ENCODE measurements at regions not wholly inside any gene's neighbourhood (a gene's known extent, or its start where the extent isn't known, plus 50 kb on each side); places are given as distances from the start of the nearest gene placed in this dataset.

DNA sequence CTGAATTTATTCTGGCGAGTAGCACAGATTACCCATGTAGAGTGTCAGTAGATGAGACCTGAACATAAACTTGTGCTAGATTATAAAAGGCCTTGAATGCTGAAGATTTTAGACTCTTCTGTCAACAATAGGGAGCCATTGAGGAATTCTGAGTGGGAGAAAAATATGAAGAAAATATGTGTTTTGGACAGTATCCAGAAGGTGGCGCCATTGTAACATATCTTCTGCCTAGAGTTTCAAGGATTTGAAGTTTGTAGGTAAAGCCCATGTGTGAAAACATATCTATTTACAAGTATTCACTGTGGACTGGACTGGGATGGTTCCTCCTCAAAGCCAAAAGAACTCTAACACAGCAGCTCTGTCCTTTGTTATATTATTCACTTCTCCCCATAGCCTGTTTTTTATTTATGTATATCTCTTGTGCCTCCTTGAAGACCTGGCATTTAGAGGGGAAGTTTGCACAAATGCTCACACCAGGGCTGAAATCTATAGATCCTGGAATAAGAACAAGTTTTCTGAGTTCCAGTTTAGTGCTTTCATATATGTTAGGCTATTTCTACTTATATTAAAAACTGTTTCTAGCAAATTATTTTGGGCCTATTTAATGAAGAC is 124.9 kb downstream of the RDH14 start:
- no peaks in the 10 kb centered on the region for H3K36me3 ChIP-seq
- no peak overlapping the region for H3K9ac ChIP-seq (ENCODE audit: low read depth in 2 of 2, low read length in 2 of 2)
- H3K27ac ChIP-seq = no peak overlapping the region
- H3K27me3 ChIP-seq = no peaks in the 10 kb centered on the region
- TF ChIP-seq, protein P1, sequence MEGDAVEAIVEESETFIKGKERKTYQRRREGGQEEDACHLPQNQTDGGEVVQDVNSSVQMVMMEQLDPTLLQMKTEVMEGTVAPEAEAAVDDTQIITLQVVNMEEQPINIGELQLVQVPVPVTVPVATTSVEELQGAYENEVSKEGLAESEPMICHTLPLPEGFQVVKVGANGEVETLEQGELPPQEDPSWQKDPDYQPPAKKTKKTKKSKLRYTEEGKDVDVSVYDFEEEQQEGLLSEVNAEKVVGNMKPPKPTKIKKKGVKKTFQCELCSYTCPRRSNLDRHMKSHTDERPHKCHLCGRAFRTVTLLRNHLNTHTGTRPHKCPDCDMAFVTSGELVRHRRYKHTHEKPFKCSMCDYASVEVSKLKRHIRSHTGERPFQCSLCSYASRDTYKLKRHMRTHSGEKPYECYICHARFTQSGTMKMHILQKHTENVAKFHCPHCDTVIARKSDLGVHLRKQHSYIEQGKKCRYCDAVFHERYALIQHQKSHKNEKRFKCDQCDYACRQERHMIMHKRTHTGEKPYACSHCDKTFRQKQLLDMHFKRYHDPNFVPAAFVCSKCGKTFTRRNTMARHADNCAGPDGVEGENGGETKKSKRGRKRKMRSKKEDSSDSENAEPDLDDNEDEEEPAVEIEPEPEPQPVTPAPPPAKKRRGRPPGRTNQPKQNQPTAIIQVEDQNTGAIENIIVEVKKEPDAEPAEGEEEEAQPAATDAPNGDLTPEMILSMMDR (IDR thresholded peaks at IDR 0.05) = peak; percentile 38
- peak; percentile 42 for DNase-seq
- no peaks in the 10 kb centered on the region for H3K4me1 ChIP-seq
- H3K4me3 ChIP-seq = no peak overlapping the region
- intact Hi-C loops (cut with DNase I) = loop anchor here (10.0 kb wide), 1 partner anchor 1429 kb away; no protein-coding TSS in a partner anchor
- H3K9me3 ChIP-seq = no peaks in the 10 kb centered on the region

GRCh38 chr2:18433872-18434271 is 126.6 kb downstream of the RDH14 start:
- no peak overlapping the region for H3K4me3 ChIP-seq
- H3K9me3 ChIP-seq = no peaks in the 10 kb centered on the region
- no peaks in the 10 kb centered on the region for H3K4me1 ChIP-seq
- H3K9ac ChIP-seq (ENCODE audit: low read depth in 2 of 2, low read length in 2 of 2) = no peak overlapping the region
- H3K27me3 ChIP-seq = no peaks in the 10 kb centered on the region
- intact Hi-C loops (cut with DNase I) = loop anchor here (10.0 kb wide), 1 partner anchor 1431 kb away; no protein-coding TSS in a partner anchor
- H3K36me3 ChIP-seq = no peaks in the 10 kb centered on the region
- no peak for DNase-seq
- TF ChIP-seq, protein P1 (IDR thresholded peaks at IDR 0.05) = no peak
- H3K27ac ChIP-seq = no peak overlapping the region

DNA sequence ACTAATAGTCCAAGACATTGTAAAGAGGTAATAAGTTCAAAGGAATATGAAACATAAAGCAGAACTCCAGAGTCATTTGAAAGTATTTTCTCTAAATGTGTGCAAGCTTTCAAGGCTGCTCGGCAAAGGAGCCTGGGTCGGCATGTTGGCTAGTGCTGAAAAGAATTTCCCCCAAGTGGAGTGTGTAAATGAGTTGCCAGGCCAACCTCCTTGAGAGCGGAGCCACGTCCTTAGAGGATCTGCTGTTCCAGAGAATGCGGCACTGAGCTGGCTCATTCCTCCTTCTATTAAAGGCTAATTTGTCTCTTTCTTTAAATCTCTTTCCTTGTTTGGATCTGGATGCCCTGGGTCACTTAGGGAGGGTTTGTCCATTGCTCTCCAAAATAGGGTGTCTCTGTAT is 127.5 kb downstream of the RDH14 start:
- Histone ChIP-seq H3K9ac (ENCODE audit: low read depth in 2 of 2, low read length in 2 of 2) (no peak overlapping the region), H3K9me3 (no peaks in the 10 kb centered on the region), H3K27ac (no peak overlapping the region), H3K4me1 (no peaks in the 10 kb centered on the region), H3K4me3 (no peak overlapping the region), H3K27me3 (no peaks in the 10 kb centered on the region), H3K36me3 (no peaks in the 10 kb centered on the region)
- no peak for DNase-seq
- TF ChIP-seq, protein P1 (IDR thresholded peaks at IDR 0.05) = no peak
- intact Hi-C loops (cut with DNase I) = loop anchor here (10.0 kb wide), 1 partner anchor 1432 kb away; no protein-coding TSS in a partner anchor

DNA sequence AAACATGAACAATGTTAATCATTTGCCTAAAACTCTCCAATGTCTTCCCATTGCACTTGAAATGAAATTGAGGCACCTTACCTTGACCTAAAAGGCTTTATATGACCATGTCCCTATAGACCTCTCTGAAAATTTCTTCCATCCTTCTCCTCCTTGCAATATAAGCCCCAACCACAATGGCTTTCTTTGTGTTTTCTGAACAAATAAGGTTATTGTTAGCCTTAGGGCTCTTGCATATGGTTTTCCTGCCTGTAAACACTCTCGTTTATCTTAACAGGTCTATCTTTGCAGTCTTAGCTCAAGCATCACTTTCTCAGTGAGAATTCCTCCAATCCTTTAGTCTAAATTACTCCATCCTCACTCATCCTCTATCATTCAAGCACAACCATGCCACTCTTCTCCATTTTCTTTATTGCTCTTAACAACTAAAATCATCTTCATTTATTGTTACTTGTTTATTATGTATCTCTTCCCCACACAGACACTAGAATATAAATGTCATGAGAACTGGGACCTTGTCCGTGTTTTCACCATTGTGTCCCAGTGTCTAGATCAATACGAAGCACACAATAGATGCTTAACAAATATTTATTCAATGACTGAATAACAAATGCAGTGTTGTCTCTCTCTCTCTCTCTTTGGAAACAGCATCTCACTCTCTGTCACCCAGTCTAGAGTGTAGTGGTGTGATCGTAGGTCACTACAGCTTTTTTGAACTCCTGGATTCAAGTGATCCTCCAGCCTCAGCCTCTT is 129.3 kb downstream of the RDH14 start:
- intact Hi-C loops (cut with DNase I) = loop anchor here (10.0 kb wide), 1 partner anchor 1434 kb away; no protein-coding TSS in a partner anchor
- H3K36me3 ChIP-seq = no peaks in the 10 kb centered on the region
- DNase-seq = no peak
- H3K27me3 ChIP-seq = no peaks in the 10 kb centered on the region
- no peak overlapping the region for H3K9ac ChIP-seq (ENCODE audit: low read depth in 2 of 2, low read length in 2 of 2)
- TF ChIP-seq, protein P1 (IDR thresholded peaks at IDR 0.05) = no peak
- no peak overlapping the region for H3K4me3 ChIP-seq
- no peak overlapping the region for H3K27ac ChIP-seq
- no peaks in the 10 kb centered on the region for H3K9me3 ChIP-seq
- H3K4me1 ChIP-seq = no peaks in the 10 kb centered on the region

DNA sequence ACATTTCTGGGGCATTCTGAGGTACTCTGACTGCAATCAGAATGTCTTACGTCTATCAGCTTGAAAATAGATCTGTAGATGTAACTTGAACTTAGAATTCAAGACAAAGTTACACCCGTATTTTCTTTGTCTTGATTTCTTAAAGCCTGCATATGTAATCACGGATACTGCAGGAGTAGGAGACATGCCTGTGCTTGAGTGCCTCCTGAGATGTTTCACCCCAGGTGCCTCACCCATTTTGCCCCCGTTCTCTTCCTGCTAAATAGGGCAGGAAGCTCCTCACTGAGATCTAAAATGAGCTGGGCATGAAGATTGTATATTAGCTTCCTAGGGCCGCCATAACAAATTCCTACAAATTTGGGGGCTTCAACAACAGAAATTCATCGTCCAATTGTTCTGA is 131.9 kb downstream of the RDH14 start:
- intact Hi-C loops (cut with DNase I) = no loop called here
- no peaks in the 10 kb centered on the region for H3K4me1 ChIP-seq

More for the DNA sequence above, 131.9 kb downstream of the RDH14 start:
- TF ChIP-seq, protein P1 (IDR thresholded peaks at IDR 0.05) = no peak
- Histone ChIP-seq H3K4me3 (no peak overlapping the region), H3K9ac (ENCODE audit: low read depth in 2 of 2, low read length in 2 of 2) (no peak overlapping the region), H3K9me3 (no peaks in the 10 kb centered on the region), H3K27ac (no peak overlapping the region), H3K36me3 (no peaks in the 10 kb centered on the region), H3K27me3 (no peaks in the 10 kb centered on the region)
- DNase-seq = no peak

Data from colonic mucosa (tissue), 4 donors.